HG03432 (cell line): ENCODE measurements at regions not wholly inside any gene's neighbourhood (a gene's known extent, or its start where the extent isn't known, plus 50 kb on each side); places are given as distances from the start of the nearest gene placed in this dataset.
"Not testable (repeated sequence)": the region's sequence is repeated elsewhere in the genome, so short reads cannot be mapped to it uniquely, and the experiment has no call there.

Experiments
- ATAC-seq: cut with Tn5 transposase; IDR thresholded peaks from one replicate; pipeline ENCODE4 v1.9.1; 2021; ENCODE audit warnings: mild to moderate bottlenecking, moderate library complexity; ENCODE audit not compliant: unreplicated experiment

GRCh38 chr2:16226943-16227664, 286.8 kb downstream of the MYCN start:
- ATAC-seq, result no peak

- no peak for ATAC-seq
Measured at GRCh38 chr2:16226381-16226780, 286.0 kb downstream of the MYCN start.

DNA sequence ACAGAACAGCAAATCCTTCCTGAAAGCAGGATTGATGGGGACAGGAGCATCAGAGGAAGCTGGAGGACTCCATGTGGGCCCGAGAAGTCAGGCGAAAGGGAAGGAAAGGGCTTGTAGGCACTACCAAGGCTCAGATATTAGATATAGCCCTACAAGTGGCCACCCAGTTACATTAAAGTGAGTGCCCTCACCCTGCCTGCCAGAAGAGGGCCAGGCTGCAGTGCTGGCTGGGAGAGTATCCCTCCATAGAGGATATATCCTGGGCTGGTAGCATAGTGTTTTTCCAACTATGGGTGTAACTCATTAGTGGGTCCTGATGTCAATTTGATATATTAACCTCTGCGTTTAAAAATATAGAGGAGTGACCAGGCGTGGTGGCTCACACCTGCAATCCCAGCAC, 285.2 kb downstream of the MYCN start:
- ATAC-seq, result no peak

DNA sequence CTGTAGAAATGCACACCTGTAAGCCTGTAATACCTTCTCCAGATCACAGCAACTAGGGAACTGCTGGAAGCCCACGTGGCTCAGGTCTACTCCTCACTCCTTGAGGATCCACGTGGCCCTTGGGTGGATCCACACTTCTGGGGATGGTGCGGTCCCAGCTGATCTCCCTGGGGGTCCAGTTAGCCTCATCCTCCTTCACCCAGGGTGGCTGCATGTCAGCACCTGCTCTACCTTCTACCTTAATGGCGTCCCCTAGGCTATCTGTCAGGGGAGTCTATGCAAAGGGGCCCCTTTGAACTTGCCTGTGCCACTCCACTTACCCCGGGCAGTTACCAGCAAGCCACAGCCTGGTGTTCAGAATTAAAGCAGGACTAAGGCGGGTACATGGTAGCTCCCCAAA, 284.7 kb downstream of the MYCN start:
- no peak for ATAC-seq

GRCh38 chr2:16224298-16225045, 284.1 kb downstream of the MYCN start:
- ATAC-seq, result no peak

- no peak for ATAC-seq
Measured at GRCh38 chr2:16223841-16224177, 283.5 kb downstream of the MYCN start.

GRCh38 chr2:16223161-16223840, 283.0 kb downstream of the MYCN start:
- ATAC-seq, result no peak

GRCh38 chr2:16222326-16222725, 282.0 kb downstream of the MYCN start:
- ATAC-seq, result no peak

GRCh38 chr2:16221461-16222010, 281.2 kb downstream of the MYCN start:
- no peak for ATAC-seq

- no peak for ATAC-seq
Measured at GRCh38 chr2:16219292-16219975, 279.1 kb downstream of the MYCN start.

- peak; percentile 59 for ATAC-seq
Measured at GRCh38 chr2:16218625-16219024, 278.3 kb downstream of the MYCN start.

DNA sequence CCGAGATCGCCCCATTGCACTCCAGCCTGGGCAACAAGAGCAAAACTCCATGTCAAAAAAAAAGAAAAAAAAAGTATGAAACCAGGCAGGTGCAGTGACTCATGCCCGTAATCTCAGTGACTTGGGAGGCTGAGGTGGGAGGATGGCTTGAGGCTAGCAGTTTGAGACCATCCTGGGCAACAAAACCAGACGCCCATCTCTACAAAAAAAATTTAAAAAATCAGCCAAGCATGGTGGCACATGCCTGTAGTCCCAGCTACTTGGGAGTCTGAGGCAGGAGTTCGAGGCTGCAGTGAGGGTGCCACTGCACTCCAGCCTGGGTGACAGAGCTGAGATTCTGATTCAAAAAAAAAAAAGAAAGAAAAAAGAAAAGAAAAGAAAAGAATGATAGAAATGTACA, 277.8 kb downstream of the MYCN start:
- no peak for ATAC-seq

DNA sequence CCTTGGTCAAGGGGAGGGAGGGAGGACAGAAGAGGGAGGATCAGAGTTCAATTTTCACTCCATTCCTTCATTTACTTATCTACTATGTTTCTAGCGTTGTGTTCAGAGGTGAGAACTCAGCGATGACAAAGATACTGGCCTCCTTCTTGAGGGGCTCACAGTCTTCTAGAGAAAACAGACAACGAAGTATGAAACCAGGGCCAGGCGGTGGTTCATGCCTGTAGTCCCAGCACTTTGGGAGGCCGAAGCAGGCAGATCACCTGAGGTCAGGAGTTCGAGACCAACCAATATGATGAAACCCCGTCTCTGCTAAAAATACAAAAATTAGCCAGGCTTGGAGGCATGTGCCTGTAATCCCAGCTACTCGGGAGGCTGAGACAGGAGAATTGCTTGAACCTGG, 277.4 kb downstream of the MYCN start:
- ATAC-seq, result not testable (repeated sequence)

GRCh38 chr2:16217291-16217690, 276.9 kb downstream of the MYCN start:
- ATAC-seq, result no peak

DNA sequence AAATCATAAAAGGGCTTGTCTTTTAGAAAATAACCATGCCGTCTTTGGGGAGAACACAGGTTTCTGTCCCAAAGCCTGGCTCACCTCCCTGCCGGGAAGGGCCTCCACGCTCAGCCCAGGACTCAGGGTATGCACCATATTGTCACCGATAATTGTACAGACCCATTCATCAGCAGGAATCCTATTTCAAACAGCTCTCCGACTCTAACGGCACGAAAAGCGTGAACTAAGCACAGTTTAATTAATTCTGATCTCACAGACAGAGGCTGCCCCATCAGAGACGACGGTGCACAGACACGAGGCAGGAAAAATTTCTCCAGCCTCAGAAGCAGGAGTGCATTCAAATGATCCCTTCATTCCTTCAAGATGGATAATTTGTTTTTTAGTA, 276.2 kb downstream of the MYCN start:
- no peak for ATAC-seq

DNA sequence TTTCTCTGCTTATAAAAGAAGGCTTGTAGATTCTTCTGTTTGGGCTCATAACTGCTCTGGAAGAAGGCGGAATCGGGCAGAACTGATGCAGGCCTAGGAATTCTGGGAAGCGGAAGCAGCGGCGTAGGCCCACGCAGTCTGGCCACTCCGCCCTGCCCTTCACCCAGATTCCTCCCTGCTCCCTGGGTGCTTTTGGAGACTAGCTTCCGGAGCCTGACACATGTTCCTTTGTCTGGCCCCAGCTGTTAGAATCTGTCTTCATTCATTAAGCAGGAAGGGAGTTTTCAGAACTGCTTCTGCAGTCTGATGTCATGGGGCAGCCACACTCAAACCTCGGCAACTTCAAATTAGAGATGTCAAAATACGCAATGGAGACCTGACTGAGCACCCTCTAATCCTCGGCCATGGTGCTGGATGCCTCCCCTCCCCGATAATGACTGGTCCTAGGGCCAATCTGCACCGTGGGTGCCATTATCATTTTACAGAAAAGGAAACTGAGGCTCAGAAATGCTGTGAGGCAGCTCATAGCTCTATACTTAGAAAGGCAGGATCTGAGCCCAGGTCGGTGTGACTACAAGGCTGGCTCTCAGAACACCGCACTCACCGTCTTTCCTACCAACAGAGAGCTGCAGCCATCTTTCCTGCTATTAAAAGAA, 275.7 kb downstream of the MYCN start:
- no peak for ATAC-seq

GRCh38 chr2:16214861-16215260, 274.5 kb downstream of the MYCN start:
- no peak for ATAC-seq

DNA sequence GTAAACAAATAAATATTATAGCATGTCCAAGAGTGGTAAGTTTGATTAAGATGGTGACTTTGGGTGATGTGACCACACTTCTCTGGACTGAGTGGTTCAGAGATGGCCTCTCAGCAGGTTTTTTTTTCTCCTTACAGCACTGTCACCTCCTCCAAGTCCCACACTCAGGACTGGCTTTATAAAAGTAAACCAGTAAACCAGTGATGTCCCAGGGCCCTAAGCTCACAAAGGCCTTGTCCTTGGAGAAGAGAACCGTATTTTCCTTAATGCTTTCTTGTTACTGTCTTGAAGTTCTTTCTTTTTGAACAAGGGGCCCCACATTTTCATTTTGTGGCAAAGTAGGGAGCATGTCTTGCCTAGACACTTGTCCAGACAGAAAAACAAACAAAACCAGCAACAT, 274.0 kb downstream of the MYCN start:
- no peak for ATAC-seq

DNA sequence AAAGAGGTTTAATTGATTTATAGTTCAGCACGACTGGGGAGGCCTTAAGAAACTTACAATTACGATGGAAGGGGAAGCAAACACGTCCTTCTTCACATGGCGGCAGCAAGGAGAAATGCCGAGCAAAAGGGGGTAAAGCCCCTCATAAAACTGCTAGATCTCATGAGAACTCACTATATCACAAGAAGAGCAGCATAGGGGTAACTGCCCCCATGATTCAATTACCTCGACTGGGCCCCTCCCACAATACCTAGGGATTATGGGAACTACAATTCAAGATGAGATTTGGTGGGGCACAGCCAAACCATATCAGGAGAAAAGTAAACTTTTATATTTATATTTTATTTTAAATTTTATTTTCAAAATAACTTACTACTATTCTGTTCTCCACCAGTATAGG, 272.0 kb downstream of the MYCN start:
- ATAC-seq, result no peak

GRCh38 chr2:16211341-16211740, 271.0 kb downstream of the MYCN start:
- ATAC-seq, result no peak

DNA sequence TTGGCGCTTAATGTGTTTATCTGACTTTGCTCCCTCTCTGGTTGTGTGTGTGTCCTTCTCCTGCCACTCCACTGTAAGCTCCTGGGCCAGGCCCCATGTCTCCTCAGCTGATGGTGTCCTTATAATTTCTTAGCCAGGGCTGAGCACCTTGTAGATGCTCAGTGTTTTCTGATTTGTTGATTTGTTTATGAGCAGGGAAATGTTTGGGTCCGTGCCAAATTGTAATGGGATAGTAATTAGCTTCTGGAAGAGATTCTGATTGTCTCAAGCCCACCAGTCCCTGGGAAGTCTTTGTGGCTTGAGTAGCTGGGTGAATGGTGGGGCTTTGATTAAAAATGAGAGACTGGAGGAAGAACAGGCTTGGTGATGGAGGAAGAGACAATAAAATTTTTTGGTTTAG, 270.5 kb downstream of the MYCN start:
- ATAC-seq, result no peak
